Peyer's patch (tissue), 4 donors: ENCODE measurements at regions not wholly inside any gene's neighbourhood (a gene's known extent, or its start where the extent isn't known, plus 50 kb on each side); places are given as distances from the start of the nearest gene placed in this dataset.

Source experiments
- DNase-seq, 3 donors: peaks; one replicate each; pipeline ENCODE4 v3.0.0-alpha.2; 2017 to 2019
- H3K27ac ChIP-seq, 4 donors: fragments of 200-600 bp; sonication (generic); one replicate each; pipeline ENCODE4 v1.5.1; 2016 to 2019
- H3K27me3 ChIP-seq, 2 donors: fragments of 200-600 bp; sonication (generic); one replicate each; pipeline ENCODE4 v1.5.1; 2019
- H3K36me3 ChIP-seq, 3 donors: fragments of 200-600 bp; sonication (generic); one replicate each; pipeline ENCODE4 v1.5.1; 2016 to 2019
- H3K4me1 ChIP-seq, 4 donors: fragments of 200-600 bp; sonication (generic); one replicate each; pipeline ENCODE4 v1.5.1; 2016 to 2019
- H3K4me3 ChIP-seq, 4 donors: fragments of 200-600 bp; sonication (generic); 1 replicate in 3 of 4; 2 replicates in 1 of 4; pipeline ENCODE4 v1.5.1; 2016 to 2019; ENCODE audit warnings: mild to moderate bottlenecking in 1 of 4
- H3K9me3 ChIP-seq, 4 donors: fragments of 200-600 bp; sonication (generic); one replicate each; pipeline ENCODE4 v1.5.1; 2016 to 2019; ENCODE audit warnings: mild to moderate bottlenecking in 1 of 4
- POLR2A ChIP-seq, 2 donors: fragments of 450-650 bp; IDR thresholded peaks; one replicate each; pipeline ENCODE4 v1.5.1; 2017; ENCODE audit warnings: antibody characterized with exemption in 2 of 2, mild to moderate bottlenecking in 2 of 2, moderate library complexity in 2 of 2
- TF ChIP-seq, protein P1 (sequence below), 6 experiments: fragments of 450-650 bp in 4 of 6; fragments of 200-600 bp in 2 of 6; sonication (generic) in 1 of 6; IDR thresholded peaks; one replicate each; pipeline ENCODE4 v1.5.1; 2017 to 2019; ENCODE audit warnings: antibody characterized with exemption in 6 of 6, mild to moderate bottlenecking in 3 of 6, moderate library complexity in 1 of 6

DNA sequence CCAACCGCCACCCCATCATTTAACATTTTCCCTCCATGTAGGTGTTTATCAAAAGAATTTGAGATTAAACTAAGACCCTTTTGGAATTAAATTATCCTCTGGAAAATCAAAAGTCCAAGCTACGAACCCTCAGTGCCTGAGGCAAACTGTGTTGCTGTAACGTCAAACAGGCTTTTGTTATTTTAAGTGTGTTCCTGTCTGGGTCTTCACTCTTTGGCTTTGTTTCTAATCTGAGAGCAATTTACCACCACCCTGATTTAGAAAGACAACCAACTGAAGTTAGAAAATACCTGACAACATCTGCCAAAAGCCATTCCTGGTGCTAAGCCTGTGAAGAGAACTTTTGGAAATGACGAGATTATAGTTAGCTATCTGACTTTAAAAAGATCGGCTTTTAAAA, 199.9 kb downstream of the DIRAS2 start:
- no peaks in the 10 kb centered on the region for H3K4me1 ChIP-seq
- no peaks in the 10 kb centered on the region for H3K36me3 ChIP-seq
- no peak for TF ChIP-seq POLR2A (IDR thresholded peaks at IDR 0.05)
- TF ChIP-seq, protein P1, sequence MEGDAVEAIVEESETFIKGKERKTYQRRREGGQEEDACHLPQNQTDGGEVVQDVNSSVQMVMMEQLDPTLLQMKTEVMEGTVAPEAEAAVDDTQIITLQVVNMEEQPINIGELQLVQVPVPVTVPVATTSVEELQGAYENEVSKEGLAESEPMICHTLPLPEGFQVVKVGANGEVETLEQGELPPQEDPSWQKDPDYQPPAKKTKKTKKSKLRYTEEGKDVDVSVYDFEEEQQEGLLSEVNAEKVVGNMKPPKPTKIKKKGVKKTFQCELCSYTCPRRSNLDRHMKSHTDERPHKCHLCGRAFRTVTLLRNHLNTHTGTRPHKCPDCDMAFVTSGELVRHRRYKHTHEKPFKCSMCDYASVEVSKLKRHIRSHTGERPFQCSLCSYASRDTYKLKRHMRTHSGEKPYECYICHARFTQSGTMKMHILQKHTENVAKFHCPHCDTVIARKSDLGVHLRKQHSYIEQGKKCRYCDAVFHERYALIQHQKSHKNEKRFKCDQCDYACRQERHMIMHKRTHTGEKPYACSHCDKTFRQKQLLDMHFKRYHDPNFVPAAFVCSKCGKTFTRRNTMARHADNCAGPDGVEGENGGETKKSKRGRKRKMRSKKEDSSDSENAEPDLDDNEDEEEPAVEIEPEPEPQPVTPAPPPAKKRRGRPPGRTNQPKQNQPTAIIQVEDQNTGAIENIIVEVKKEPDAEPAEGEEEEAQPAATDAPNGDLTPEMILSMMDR (IDR thresholded peaks at IDR 0.05), result no peak
- H3K9me3 ChIP-seq, result peaks cover 0 to 3% (median 0%) of the 10 kb centered on the region in 4 donors
- no peak for DNase-seq
- no peak overlapping the region for H3K27ac ChIP-seq
- no peaks in the 10 kb centered on the region for H3K27me3 ChIP-seq
- no peak overlapping the region for H3K4me3 ChIP-seq

DNA sequence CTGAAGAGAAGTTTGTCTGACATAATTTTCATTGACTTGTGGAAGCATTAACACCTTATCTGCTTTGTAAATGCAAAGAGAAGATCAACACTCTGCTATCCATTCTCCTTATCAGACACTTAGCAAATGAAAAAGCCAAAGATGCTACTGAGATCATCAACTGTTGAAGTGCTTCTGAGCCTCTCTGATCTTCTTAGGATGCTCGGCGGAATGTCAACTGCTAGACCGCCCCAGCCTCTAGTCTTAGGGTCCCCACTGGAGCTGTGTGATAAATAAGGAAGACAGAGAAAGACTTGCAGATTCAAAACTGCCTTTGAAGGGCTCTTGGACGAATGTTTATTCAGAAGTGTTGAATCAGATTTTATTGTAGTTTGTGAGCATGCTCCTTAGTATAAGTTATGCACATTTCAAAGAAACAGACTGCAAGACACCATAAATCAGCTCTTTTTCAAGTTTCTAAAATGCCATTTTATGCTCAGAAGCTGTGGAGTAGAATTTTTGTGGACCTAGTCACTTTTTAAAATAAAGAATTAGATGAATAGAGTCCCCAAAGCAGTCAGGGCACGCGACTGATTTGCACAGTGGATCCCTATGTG, 197.9 kb downstream of the DIRAS2 start:
- TF ChIP-seq, protein P1 (IDR thresholded peaks at IDR 0.05), result no peak
- no peaks in the 10 kb centered on the region for H3K4me1 ChIP-seq
- no peak overlapping the region for H3K4me3 ChIP-seq
- no peak for DNase-seq
- no peaks in the 10 kb centered on the region for H3K36me3 ChIP-seq
- no peaks in the 10 kb centered on the region for H3K27me3 ChIP-seq
- H3K27ac ChIP-seq, result no peak overlapping the region
- no peaks in the 10 kb centered on the region for H3K9me3 ChIP-seq

DNA sequence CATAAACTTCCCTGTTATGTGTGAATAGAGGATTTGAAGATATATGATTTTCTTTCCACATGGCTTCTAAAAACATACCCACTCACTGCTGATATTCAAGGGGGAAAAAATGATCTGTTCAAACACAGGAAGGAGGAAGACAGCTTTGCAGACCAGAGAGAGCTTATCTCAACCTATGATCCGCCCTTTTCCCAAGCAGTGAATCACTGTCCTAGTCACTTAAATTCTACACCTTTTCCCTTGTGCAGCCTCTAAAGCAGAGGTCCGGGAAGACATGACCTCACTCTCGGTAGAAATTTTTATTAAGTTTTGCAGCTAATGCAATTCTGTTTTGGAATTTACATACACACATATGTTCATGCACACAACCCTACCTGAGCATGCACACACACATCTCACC, 197.2 kb downstream of the DIRAS2 start:
- Histone ChIP-seq H3K27me3 (no peaks in the 10 kb centered on the region), H3K4me3 (no peak overlapping the region), H3K27ac (no peak overlapping the region), H3K36me3 (no peaks in the 10 kb centered on the region), H3K9me3 (no peaks in the 10 kb centered on the region), H3K4me1 (no peaks in the 10 kb centered on the region)
- DNase-seq, result no peak
- TF ChIP-seq POLR2A (IDR thresholded peaks at IDR 0.05), result no peak
- TF ChIP-seq, protein P1 (IDR thresholded peaks at IDR 0.05), result no peak

DNA sequence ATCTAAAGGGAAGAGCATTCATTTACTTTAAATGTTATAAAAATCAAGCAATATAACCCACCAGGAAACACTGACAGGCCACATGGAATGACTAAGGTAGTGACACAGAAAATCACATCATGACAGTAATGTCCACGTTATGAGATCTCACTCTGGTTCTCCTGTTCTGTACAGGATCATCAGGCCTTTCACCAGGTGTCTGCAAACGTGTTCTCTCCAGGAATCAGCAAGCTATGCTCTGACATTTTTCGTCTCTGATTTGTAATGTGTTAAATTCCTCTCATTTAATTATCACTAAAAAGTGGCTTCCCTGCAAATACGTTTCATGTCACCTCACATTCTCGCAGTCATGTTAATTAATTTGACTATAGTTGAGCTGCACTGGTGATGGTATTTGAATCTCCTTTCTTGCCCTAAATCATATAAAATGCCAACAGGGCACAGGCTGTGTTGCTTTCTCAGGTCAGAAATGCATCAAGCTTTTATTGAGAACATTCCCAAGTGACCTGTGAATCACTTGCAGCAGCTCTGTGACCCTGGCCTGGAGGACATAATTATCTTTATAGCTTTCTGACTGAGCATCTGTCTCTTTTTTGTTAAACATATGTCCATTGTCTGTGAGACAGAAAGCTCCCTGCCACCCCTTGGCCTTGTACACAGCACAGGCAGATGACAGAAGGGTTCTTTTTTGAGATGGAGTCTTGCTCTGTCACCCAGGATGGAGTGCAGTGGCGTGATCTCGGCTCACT, 196.2 kb downstream of the DIRAS2 start:
- no peaks in the 10 kb centered on the region for H3K4me1 ChIP-seq
- no peak for DNase-seq
- H3K36me3 ChIP-seq, result no peaks in the 10 kb centered on the region
- no peaks in the 10 kb centered on the region for H3K27me3 ChIP-seq
- no peak overlapping the region for H3K4me3 ChIP-seq
- TF ChIP-seq POLR2A (IDR thresholded peaks at IDR 0.05), result no peak
- TF ChIP-seq, protein P1 (IDR thresholded peaks at IDR 0.05), result no peak
- no peak overlapping the region for H3K27ac ChIP-seq
- H3K9me3 ChIP-seq, result no peaks in the 10 kb centered on the region

DNA sequence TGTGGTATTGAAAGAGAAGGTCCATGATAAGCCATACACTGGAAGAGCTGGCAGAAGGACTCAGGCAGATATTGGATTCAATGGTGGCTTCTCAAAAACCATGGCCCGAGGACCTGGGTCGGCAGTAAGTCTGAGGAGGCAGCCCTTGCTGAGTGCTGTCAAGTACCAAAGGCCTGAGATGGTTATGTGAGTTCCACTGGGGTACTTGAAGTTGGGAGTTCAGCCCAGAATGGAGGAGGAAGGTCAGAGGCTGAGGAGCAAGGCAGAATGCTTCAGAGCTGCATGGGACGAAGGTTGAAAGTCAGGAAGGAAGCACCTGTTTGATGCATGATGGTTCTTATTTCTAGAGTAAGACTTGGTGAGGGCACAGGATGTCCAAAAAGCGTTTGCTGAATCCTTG, 194.9 kb downstream of the DIRAS2 start:
- no peak for TF ChIP-seq POLR2A (IDR thresholded peaks at IDR 0.05)
- TF ChIP-seq, protein P1 (IDR thresholded peaks at IDR 0.05), result no peak
- no peak for DNase-seq
- Histone ChIP-seq H3K27me3 (no peaks in the 10 kb centered on the region), H3K9me3 (no peaks in the 10 kb centered on the region), H3K4me3 (no peak overlapping the region), H3K4me1 (no peaks in the 10 kb centered on the region), H3K27ac (no peak overlapping the region), H3K36me3 (no peaks in the 10 kb centered on the region)
